ENCODE measurements at regions not wholly inside any gene's neighbourhood (a gene's known extent, or its start where the extent isn't known, plus 50 kb on each side); places are given as distances from the start of the nearest gene placed in this dataset.

DNA sequence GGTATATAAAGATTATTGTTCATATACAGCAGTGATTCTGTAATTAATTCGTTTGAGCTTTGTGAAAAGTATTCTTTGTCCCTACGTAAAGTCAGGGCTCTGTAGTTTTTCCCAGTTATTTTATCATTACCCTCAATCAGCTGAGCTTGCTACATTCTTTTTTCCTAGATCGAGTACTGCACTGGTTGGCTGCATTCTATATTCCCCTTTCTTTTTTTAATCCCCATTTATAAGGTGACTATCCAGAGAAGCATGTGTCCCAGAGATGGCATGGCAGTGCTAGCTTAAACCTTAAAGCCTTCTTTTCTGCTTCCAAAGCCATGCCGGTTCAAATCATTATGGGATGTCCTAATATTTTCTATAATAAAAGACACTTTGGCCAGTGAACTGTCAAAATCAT is 230.1 kb upstream of the CELF2 start:
- no peak for DNase-seq

DNA sequence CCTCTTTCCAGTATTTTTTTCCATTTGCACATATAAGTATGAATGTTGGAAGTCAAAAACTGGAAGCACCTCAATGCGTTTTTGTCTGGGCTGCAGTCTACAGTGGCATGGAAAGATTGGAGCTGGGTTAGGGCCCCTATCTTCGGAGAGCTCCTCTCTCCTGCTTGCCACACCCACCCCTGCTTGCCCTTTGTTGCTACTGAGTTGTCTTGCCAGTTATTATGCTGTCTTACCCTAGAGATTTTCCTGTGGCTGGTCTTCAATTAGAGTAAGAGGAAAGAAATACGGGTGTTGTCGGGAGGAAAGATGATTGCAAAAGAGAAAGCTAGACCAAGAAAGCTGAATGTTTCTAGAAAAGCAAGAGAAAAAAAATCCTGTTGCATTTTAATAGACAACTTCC is 228.9 kb upstream of the CELF2 start:
- DNase-seq: no peak

DNA sequence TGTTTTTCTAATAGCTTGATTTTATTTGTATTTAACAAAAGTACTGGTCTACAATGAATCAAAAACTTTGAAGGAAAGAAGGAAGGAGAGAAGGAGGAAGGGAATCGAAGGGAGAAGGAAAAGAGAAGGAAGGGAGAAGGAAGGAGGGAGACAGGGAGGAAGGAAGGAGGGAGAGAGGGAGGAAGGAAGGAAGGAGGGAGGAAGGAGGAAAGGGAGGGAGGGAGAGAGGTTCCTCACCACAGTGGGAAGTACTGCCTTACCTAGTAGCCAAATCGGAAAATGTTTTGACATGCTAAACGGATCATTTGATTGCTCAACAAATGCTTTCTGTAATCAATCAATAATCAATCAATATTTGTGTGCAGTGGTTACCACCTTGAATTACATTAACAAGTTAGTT is 225.8 kb upstream of the CELF2 start:
- DNase-seq: no peak

DNA sequence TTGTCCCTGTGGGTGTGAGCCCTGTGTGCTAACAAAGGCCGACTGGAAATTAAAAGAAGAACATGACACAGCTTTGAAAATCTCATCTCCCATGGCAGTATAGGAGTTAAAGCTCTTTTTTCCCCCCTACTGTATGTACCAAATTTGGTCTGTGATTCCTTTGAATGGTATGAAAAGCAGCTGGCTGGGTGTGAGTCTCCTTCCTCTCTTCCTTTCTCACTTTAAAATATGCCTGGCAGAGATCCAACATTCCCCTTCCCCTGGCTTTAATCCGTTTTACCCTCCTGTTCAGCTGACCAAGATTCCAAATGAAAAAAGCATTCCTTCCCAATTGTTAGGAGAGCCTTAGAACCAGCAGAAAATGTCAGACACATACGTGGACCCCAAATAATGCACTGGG is 225.0 kb upstream of the CELF2 start:
- no peak for DNase-seq

DNA sequence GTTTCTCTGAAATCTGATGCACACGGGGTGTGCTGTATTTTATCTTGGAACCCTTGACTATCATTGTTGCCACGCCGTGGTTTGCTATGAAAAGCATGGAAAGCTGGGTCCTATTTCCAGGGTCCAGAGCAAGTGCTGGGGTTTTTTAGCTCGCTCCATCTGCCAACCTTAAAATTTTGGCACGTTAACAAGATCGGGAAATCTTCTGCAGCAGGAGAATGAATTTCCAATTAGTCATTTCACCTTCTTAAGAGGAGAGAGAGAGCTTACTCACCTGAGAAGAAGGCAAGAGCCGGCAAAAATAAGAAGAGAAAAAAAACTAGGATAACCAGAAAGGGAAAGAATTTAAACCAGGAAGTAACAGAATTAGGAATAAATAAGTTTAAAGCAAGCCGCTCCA is 223.6 kb upstream of the CELF2 start:
- DNase-seq: no peak

DNA sequence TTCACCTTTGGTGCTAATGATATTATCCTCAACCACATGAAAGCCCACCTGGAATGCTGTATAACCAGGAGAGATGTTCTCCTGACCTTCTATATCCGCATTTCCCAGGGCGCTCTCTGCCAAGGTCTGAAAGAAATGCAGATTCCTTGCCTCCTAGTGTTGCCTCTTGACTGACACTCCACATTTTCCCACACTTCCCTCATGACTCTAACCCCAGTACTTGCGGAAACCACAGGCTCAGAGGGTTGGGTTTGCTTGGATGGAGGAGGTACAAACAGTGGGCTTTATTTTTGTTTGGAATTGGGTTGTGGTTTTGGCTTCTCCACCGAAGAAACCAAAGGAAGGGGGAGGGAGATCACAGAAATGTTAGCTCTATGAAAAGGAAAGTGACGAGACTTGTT is 222.9 kb upstream of the CELF2 start:
- no peak for DNase-seq

DNA sequence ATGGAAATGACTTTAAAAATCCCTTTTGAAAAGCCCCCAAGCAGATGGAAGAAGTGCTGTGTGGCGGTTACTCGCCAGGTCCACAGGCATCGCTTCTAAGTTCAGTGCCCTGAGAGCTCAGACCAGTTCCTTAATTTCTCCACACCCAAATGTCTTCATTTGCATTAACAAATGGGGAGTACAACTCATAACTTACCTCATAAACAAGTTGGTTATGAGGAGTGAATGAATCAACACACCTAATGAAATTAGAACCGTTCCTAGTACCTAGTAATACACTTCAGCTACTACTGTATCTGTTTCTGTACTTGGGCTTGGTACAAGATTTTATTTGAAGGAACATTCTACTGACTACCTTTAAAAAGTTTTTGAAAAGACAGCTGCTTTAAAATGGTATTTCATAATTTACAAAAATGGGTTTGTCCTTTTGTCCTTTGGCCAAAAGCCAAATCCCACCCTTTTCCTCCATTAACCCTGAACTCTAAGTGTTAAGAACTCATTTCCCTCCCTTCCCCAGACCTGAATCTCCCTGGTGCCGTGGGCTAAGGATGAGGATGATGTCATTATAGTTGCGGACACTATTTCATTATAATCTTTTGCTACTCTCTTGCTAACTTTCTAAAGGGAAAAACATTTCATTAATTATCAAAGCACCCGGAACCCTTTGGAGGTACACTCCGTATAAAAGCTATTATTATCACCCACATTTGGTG is 221.5 kb upstream of the CELF2 start:
- DNase-seq: no peak

DNA sequence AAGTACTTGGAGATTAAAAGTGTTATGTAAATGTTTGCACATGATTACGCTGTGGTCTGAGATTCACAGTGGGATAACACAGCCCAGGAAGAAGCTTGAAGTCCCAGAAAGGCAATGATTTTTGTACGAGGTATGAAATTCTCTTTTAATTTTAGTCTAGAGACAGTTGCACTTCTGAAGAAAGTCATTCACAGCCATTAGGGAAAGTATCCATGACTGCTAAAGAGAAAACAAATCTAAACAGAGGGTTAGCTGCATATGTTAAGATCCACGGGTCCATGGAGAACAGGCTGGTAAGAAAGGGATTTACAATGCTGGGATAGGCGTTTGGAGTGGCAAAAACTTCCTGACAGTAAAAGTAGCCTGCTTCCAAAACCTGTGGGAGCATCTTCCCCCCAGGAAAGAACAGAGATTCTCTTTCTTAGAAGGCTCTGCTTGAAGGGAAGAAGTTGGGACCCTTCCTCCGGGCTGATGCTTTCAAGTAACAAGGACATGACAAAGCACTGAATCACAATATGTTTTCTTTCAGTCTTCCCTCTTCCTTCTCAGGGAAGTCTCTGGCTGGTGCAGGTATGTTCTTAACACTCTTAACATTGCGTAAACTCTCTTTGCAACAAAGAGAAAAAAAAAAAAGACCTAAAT is 220.8 kb upstream of the CELF2 start:
- DNase-seq: no peak

DNA sequence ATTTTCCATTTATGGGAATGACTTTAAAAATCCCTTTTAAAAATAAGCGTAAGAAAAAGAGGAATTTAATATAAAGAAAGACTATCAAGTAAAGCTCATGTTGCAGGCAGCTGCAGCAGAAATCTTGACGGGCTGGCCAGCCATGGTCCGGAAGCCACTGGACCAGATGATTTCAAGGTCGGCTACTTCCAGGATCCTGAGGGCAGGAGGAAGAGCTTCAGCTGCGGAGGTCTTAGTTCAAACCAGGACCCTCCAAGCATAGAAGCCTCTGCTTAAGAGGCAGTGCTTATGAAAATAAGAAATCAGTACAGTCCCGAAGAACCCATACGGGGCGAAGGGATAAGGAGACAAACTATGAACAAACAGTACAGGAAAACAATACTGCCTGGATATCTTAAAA is 220.2 kb upstream of the CELF2 start:
- no peak for DNase-seq

DNA sequence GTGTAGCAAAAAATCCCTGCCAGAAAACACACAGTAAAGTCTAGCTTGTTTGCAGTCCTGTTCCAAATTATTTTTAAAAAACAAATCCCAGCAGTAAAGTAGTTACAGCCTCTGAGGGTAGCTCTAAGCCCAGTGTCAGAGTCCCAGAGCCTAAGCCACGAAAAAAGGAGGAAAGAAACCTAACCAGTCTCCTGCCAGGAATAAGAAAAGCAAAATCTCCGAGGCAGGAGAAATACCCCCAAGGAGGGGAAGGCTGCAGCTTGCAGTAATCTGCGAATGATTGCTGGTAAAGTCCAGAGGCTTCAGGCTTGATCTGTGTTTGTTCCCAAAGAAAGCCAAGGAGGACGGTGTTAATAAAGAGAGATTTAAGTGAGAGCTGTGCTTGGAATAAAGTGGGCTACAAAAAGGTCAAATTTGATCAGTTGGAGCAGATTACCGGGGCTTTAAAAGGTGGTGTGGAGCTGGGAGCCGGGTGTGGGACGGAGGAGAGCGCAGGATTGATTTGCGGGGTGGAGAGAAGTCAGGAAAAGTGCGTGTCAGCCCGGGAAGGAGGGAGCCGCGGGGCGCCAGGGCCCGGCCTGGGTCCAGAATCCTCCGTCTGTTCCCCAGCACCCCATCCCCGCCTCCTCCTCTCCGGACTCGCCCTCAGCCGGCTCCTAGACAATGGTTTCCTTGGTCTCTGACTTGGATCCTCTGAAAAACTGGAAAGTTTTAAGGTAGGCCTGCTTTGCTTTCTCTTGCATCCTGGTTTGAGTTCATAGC is 219.4 kb upstream of the CELF2 start:
- DNase-seq: no peak

DNA sequence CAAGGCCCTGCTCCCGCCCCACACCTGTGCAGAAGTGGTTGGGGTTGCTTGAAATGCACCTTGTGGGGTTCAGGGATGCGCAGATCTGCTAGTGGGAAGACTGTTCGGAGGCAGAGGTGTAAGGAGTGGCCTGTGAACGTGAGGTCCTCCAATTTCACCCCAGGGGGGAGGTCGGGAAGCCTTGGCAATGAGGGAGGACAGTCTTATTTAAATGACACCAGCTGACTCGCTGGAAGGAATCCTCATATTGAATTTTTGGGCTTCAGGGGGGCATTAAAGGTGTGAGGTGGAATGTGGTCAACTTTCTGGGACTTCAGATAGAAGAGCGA is 218.8 kb upstream of the CELF2 start:
- no peak for DNase-seq

DNA sequence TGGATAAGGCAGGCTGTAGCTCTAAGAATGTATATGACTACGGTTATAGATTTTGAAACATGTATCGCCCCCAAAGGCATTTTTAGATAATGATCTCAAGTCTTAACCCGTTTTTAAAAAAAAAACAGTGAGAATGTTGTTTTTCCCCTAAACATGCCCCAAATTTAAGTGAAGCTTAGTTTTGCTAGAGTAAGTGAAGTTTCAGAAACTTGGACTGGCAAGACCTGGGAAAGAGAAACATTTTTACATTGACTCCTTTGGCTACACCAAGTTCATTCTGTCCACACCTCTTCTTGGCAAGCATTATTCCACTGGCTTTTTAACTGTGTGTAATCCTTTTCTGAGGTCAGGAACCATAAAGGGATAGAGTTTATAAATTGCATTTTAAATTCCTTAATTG is 216.7 kb upstream of the CELF2 start:
- no peak for DNase-seq

DNA sequence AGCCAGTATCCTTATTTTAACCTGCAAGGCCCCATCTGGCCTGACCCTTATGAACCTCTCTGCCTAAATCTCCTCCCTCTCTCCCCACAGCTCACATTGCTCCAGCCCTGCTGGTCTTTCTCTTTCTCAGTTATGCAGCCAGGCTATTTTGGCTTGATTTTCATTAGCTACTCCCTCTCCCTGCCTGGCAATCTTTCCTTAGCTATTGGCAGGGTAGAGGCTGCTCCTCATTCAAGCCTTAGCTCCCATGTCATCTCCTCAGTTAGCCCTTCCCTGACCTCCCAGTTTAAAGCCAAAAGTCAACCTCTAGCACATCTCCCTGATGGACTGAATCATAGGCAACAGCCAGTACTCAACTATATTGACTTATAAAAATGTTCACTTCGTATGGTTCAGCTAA is 214.4 kb upstream of the CELF2 start:
- DNase-seq: no peak

DNA sequence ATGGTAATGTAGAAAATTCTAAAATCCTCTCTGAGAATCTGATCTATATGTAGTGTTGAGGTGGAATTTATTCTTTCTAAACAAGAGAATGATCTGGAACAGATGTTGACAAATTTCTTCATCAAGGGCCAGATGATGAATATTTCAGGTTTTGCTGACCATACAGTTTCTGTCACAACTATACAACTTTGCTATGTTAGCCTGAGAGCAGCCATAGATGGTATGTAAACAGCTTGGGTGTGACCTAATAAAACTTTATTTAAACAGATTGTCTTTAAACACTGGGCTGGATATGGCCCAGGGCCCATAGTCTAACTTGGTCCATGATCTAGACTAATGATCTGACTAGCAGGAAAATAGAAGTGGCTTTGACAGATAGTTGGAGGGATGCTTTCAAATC is 213.6 kb upstream of the CELF2 start:
- DNase-seq: no peak

DNA sequence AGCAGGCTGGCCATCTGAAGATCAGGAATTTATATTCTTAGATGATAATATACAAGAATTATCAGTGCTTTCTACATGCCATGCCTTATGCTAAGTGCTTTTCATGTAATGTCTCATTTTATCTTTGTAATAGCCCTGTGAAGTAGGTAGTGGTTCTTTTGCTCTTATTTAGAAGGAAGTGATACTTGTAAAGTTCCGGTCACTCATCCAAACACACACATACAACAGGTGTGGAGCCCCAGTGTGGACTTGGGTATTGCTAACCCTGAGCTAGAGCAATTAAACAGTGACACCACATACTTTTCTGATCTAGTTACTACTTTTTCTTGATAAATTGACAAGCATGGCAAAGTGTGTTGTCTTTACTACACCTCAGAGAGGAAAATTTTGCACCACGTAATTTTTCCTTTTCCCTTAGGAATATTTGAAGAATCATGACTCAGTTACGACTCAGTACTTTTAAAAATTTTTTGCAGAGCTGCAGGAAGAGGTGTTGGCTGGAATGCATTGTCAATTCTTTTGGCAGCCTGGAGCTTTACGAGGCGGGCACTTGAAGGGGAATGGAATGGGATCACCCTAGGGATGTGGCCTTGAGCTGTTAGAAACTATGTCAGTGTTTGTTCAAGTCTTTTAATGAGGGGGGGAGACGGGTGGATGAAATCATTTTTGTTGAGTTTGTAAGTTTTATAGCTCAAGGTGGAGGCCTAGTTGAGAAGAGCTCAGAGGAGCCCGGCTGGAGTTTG is 212.5 kb upstream of the CELF2 start:
- DNase-seq: no peak

DNA sequence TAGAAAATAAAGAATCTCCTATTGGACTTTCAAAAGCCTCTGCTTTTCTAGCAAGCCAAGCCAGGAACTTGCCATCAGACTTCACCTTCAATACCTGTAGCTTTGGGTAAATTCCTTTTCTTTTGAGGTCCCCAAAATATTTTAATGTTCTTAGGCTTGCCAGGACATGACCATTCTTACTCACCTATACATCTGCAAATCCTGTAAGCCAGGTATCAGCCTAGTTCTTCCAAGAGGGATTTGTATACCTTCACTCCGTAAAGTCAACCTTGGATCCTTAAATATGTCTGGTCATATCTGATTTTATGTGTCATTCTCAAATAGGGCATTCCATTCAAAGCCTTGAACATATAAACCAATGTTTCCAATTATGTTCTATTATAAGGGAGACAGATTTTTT is 210.6 kb upstream of the CELF2 start:
- no peak for DNase-seq

DNA sequence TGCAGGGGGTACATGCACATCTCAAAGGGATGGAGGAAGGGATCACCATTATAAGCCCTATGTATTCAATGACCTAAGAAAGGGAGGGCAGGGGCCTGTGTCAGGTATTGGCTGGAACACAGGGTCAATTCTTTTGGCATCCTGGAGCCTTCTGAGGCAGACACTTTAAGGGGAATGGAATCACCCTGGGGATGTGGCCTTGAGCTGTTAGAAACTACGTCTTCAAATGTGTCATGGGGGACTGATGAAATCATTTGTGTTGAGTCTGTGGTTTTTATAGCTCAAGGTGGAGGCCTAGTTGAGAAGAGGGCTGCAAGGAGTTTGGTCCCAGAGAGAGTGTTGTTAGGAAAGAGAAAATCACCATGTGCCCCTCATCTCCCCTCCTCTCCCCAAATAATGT is 206.1 kb upstream of the CELF2 start:
- no peak for DNase-seq

DNA sequence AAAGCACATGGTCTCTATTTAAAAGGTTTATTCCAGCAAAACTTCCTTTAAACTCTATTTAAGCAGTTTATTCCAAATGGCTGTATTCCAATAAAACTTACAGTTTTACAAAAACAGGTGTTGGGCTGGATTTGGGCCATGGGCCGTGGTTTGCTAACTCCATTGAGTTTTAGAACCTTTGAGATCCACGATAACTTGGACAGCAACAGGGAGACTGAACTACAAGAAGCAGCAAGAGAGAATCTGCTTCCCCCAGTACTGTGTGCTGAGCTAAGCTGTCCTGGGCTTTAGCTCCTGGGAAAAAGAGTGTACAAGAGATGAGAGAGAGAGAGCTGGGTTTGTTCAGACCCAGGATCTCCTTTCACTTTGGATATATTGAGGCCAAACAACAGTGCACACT is 204.0 kb upstream of the CELF2 start:
- DNase-seq: no peak

DNA sequence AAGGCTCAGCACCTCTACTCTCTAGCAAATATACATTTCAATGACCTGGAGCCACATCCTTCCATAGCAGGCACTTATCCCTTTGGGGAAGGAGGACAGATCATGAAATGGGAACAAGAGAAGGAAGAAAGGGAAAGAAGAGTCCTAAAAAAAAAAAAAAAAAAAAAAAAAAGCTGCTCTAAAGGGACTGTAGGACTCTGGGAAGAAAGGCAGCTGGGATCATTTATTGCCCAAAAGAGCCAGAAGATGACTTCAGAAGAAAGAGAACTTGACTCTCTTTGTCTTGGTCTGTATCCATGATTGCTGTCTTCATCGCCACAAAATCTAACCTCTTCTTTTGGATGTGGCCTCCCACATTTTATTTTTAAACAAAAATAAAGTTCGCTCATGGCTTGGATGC is 203.6 kb upstream of the CELF2 start:
- DNase-seq: no peak

DNA sequence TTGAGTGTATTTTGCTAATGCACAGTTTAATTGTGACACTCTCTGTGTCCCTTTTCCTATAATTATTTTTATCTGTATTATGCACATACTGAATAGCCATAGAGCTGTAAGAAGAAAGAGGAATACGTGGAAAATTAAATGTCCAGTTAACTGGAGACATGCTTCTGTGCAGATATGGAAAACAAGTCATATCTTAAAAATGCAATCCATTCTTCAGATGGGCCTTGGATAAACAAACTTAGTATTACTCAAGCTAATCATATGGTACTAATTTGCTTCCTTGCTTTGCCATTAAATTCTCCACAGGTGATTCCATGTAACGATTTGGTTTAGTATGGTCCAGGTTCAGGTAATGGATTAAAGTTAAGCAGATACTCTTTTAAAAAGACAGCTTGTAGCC is 201.2 kb upstream of the CELF2 start:
- no peak for DNase-seq

DNA sequence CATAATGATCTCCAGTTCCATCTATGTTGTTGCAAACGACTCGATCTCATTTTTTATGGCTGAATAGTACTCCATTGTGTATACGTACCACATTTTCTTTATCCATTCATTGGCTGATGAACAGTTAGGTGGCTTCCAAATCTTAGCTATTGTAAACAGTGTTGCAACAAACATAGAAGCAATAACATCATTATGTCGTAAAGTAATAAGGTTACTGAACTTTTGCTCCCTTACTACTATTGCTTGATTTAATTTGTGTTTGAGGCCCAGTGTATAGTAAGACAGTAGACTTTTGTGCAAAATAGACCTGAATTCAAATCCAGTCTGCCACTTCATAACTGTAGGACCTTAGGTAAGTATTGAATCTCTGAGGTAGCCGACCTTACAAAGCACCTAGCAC is 200.1 kb upstream of the CELF2 start:
- no peak for DNase-seq

DNA sequence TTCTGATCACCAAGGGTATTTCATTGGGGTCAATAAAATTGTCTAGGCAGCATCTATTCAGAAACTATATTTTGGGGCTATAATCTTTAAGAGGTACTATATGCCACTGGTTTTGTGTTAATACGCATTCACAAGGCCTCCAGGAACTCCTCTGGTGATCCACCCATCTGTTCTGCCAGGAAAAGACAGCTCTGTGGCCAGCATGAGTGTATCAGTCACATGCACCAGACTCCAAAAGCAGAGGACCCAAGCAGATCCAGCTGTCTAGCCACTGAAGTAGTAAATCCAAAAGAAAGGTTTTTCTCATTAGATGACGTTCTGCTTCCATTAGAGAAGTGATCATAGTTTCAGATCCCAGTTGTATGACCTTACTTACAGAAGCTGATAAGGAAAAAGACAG is 199.6 kb upstream of the CELF2 start:
- no peak for DNase-seq

DNA sequence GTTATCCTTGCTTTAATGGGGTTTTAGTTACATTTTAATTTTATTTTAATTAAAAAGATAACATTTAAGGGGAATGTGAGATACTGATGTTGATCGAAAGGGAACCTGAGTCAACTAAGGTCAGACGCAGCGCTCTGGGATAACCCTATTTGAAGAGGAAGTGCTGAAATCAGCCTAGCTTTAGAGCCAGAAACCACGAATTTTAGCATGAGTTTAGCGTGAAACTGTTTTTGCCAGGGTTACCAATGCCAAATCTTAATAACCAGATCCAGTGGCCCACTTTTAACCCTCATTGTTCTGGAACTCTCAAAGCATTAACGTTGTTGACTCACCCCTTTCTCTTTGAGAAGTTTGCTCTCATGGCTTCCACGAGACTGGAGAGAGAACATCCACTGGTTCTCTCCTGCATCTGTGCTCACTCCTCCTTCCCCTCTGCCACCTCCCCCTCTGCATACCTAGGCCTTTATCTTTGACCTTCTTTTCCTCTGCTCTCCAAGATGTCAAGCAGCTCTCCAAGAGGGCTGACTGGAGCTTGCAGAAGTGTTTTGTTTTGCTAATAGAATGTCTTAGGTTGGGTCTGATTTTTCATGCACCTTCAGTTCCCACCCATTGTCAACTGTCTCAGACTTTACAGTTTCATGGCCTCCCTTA is 198.3 kb upstream of the CELF2 start:
- no peak for DNase-seq
